Glomerular visceral epithelial cell (primary cell): ENCODE measurements at regions not wholly inside any gene's neighbourhood (a gene's known extent, or its start where the extent isn't known, plus 50 kb on each side); places are given as distances from the start of the nearest gene placed in this dataset.

Experiments used
- DNase-seq: peaks from one replicate; pipeline ENCODE4 v3.0.0-alpha.2; 2016; ENCODE audit errors: extremely low spot score

DNA sequence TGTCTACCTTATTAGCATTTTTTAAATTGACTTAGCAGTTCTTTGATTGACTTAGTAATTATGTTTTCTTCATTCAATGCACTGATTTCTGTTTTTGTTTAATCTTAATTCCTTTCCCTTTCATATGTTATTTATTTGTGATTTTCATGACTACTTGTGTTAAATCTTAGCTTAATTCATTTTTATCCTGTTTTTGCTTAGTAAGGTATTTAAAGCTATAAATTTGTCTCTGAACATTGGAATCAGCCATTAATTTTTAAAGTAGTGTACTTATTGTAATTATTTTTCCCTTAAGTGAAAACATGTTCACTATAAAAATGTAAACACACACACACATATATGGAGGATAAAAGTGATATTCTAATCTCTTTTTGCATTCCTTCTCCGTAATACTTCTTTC lies 109.1 kb upstream of the DIPK2B start:
- no peak for DNase-seq

DNA sequence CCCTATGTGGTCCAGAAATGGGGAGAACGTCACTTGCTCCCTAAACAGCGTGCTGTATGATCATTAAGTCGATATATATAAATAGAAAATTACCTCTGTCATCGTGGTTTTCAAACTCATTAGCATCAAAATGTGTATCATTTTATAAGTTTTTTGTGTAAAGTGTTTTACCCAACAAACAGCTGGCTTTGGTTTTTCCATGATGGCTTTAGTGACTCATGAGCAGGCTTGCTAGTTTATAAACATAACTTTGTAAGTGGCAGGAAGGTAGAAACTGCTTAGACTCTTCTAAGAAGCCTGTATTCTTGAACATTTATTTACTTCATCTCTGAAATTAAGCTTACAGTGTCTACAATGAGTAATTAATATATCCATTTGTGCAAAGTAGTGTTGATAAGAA lies 108.4 kb upstream of the DIPK2B start:
- no peak for DNase-seq

DNA sequence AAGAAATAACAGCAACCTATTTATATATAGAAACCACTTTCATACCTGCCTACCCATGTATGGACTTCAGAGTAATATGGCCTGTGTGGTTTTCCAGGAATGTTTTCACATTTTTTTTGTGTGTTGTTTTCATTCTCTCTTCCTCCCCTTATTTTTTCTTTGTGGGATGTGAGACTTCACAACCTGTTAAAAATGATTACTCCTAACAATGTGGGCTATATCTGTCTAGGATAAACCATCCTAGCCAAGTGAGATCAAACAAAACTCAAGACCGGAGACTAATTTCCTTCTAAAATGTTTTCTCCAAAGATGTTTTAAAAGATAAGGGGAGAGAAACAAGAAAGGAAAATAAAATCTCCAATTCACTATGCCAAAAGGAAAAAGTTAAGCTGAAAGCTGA lies 106.1 kb upstream of the DIPK2B start:
- no peak for DNase-seq

DNA sequence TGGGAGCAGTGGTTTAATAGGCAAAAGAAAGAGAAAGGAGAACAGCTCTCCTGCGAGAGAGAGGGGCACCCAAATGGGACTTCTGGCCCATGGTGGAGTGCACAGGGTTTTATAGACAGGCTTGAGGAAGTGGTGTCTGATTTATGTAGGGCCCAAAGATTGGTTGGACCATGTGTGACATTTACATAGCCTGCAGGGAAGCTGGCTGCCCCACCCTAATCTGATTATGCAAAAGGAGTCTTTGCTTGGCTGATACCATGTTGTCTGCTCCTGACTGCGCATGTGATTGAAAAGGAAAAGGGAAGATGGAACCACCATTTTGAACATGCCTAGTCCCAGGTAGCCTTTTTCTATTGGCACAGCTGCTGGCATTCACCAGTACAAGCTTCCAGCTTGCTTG lies 100.0 kb upstream of the DIPK2B start:
- no peak for DNase-seq

DNA sequence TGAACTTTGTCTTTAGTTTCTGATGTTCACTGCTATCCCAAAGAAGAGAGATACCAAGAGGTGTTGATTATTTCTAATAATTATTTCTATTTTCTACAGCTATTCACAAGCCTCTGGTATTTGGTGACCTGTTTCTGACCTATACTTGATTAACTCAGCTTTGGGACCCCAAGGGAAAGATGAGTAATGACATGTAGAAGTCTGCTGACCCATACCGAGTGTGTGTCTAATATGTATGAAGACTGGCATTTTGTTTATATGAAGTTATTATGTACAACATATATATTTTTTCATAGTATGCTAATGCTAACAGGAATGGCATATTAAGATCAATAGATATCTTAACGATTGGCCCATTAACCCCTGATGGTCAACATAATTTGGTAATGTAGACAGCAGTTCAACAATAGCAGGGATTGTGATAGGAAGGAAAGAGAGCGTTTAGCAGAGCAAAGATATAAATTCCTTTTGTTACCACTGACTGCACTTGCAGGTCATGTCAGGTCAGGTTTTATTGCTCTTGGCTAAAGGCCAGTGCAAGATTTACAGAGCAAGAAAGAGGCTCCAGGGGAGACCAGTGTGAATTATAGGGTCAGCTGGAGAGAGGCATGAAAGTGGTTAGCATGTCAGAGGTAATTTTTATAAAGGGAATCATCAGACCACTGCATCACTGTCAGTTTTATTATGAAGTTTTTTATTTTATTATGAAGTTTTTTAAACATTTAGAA lies 94.7 kb upstream of the DIPK2B start:
- DNase-seq = peak; percentile 81

DNA sequence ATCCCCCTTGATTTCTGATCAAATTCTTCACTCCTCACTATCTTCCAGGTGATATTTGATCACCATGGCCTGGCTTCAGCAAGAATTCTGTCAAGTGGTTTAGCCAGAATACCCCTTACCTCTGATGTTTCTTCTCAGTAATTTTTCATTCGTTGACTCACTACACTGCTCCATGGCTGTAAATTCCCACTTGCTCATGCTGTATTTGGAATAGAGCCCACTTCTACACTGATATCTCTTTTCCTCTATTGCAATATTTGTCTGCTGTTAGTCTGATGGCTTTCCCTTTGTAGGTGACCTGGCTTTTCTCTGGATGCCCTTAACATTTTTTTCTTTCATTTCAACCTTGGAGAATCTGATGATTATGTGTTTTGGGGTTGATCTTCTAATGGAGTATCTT lies 73.9 kb upstream of the DIPK2B start:
- DNase-seq = peak; percentile 6

DNA sequence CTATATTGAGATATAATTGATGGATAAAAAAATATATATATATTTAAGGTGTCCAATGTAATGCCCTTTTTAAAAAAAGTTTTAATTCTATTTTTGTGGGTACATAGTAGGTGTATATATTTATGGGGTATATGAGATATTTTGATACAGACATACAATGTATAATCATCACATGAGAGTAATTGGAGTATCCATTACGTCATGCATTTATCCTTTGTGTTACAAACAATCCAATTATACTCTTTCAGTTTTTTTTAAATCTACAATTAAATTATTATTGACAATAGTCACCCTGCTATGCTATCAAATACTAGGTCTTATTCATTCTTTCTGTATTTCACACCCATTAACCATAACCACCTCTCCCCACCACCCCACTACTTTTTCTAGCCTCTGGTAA lies 66.3 kb upstream of the DIPK2B start:
- no peak for DNase-seq

DNA sequence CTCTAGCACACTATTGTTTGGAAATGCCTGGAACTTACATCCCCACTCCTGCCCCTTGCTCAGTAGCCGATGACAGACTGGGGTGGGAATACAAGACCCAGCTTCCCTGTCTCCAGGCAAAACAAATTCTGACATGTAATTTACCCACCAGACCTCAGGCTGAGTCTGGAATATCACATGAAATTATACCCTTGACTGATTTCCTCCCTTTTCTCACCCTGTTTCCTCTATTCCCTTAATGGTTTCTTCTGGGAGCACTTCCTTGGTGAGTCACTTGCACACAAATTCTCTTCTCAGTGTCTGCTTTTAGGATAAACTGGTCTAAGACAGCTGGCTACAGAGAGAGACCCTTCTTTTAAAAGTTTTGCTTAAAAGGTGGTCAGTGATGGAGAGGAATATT lies 65.8 kb upstream of the DIPK2B start:
- DNase-seq = peak; percentile 51

DNA sequence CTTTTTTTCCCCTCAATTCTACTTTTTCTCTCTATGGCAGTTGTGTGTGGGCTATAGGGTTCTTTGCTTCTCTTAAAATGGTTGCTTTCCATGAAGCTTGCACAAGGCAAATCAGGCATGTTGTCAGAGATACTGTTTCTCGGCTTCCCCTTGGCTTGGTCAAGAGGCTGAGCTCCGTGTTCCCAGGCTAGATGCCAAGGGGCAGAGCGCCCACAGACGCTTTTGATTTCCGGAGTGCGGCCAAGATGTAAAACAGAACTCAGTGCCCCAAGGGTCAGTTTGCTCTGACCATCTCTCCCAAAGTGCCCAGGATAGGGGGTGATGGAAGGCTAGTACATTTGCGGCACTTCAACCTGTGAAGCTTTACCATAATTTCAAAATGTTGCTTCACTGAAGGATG lies 64.2 kb upstream of the DIPK2B start:
- DNase-seq = no peak

DNA sequence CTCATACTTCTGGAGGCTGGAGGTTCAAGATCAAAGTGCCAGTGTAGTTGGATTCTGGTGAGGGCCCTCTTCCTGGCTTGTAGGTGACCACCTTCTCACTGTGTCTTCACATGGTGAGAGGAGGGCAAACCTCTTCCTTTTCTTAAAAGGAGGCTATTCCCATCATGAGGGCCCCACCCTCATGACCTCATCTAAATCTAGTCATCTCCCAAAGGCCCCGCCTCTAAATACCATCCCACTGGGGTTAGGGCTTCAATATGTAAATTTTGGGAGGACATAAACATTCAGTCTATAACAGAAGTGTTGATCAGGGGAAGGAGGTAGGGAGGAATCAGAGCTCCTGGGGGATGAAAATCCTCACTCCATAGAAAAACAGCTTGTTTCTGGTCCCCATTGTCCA lies 60.8 kb upstream of the DIPK2B start:
- no peak for DNase-seq

DNA sequence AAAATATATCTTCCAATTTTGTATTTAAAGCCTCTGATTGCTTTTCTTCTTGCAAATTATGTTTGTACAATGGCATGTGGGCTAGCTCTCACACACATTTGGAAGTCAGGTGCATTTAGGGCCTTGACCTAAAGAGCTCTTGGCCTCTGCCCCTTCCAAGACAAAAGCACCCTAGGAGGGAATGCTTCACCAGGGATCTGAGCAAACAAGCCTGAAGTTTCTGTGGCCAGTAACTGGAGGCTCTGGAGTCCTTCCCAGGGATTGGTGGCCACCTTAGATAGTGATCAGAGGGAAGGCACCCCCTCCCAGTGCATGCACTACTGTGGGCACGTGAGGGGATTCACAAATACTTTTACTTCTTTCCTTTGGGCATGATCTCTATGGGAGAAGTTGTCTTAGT lies 60.3 kb upstream of the DIPK2B start:
- DNase-seq = no peak

DNA sequence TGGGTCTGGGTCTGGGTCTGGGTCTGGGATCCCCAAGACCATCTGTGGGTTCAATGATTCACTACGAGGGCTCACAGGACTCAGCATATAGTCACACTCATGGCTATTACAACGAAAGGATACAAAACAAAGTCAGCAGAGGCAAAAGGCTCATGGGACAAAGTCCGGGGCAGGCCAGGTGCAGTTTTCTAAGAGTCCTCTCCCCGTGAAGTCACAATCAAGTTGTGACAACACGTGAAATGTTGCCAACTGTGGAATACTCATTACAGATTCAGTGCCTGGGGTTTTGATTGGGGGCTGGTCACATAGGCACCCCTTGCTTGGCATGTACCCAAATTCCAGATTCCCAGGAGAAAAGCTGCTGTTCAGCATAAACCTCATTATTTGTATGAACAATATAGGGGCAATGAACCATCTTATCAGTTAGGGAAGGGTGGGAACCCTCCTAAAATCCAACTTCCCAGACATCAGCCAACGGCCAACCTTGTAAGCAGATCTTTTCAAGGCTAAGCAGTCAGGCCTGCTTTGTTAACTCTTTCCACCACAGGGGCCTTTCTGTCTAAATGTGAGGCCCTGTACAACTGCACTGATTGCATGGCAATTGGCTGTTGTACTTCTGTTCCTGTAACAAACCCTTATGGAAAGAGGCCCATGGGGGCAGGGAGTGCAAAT lies 58.2 kb upstream of the DIPK2B start:
- no peak for DNase-seq
